Astrocyte (in vitro differentiated cells and primary cell): ENCODE measurements at regions not wholly inside any gene's neighbourhood (a gene's known extent, or its start where the extent isn't known, plus 50 kb on each side); places are given as distances from the start of the nearest gene placed in this dataset.
"Not testable (repeated sequence)": the region's sequence is repeated elsewhere in the genome, so short reads cannot be mapped to it uniquely, and the experiment has no call there.

Source experiments
- DNase-seq: peaks from one replicate; pipeline ENCODE4 v3.0.0-alpha.2; 2010; ENCODE audit warnings: low read depth
- FAIRE-seq: peaks from 2 replicates; lab custom pipeline; 2011; peaks lifted over from hg19 to GRCh38; lab: Jason Lieb, UNC
- H2AFZ ChIP-seq: 2 replicates; pipeline ENCODE4 v1.6.0; 2012; ENCODE audit warnings: low read depth, low read length, inconsistent platforms
- H3K27ac ChIP-seq: 2 replicates; pipeline ENCODE4 v1.5.1; 2011; ENCODE audit warnings: low read depth, low read length, inconsistent platforms
- H3K27me3 ChIP-seq: 2 replicates; pipeline ENCODE4 v1.6.0; 2011; ENCODE audit warnings: low read length, inconsistent platforms; ENCODE audit not compliant: insufficient read depth
- H3K36me3 ChIP-seq: 2 replicates; pipeline ENCODE4 v1.5.1; 2011; ENCODE audit warnings: low read length, inconsistent platforms; ENCODE audit not compliant: insufficient read depth
- H3K4me1 ChIP-seq: 2 replicates; pipeline ENCODE4 v1.5.1; 2011; ENCODE audit warnings: low read length, inconsistent platforms; ENCODE audit not compliant: insufficient read depth
- H3K4me2 ChIP-seq: 2 replicates; pipeline ENCODE4 v1.6.0; 2012; ENCODE audit warnings: low read length, inconsistent platforms
- H3K4me3 ChIP-seq: 2 replicates; pipeline ENCODE4 v1.5.1; 2011; ENCODE audit warnings: low read depth, mild to moderate bottlenecking, low read length, inconsistent platforms; ENCODE audit not compliant: insufficient read depth
- H3K79me2 ChIP-seq: 2 replicates; pipeline ENCODE4 v1.6.0; 2012; ENCODE audit warnings: mild to moderate bottlenecking, low read length, inconsistent platforms; ENCODE audit not compliant: insufficient read depth
- H3K9ac ChIP-seq: 2 replicates; pipeline ENCODE4 v1.6.0; 2012; ENCODE audit warnings: mild to moderate bottlenecking, low read length, inconsistent platforms
- H3K9me3 ChIP-seq: 2 replicates; pipeline ENCODE4 v1.5.1; 2012; ENCODE audit warnings: low read depth, mild to moderate bottlenecking, low read length, inconsistent platforms; ENCODE audit not compliant: insufficient read depth
- H4K20me1 ChIP-seq: 2 replicates; pipeline ENCODE4 v1.6.0; 2012; ENCODE audit warnings: low read length, inconsistent platforms; ENCODE audit not compliant: insufficient read depth
- H3K27ac Mint-ChIP-seq: one replicate; pipeline ENCODE4 v1.8.0; 2021; ENCODE audit warnings: mild to moderate bottlenecking, mixed read lengths; ENCODE audit not compliant: unreplicated experiment
- H3K27me3 Mint-ChIP-seq: one replicate; pipeline ENCODE4 v1.8.0; 2021; ENCODE audit warnings: low read depth, mixed read lengths; ENCODE audit not compliant: unreplicated experiment
- H3K36me3 Mint-ChIP-seq: one replicate; pipeline ENCODE4 v1.8.0; 2021; ENCODE audit warnings: low read depth, mixed read lengths; ENCODE audit not compliant: unreplicated experiment
- H3K4me1 Mint-ChIP-seq: one replicate; pipeline ENCODE4 v1.8.0; 2021; ENCODE audit warnings: low read depth, mixed read lengths; ENCODE audit not compliant: unreplicated experiment
- H3K4me3 Mint-ChIP-seq: one replicate; pipeline ENCODE4 v1.8.0; 2021; ENCODE audit warnings: mild to moderate bottlenecking, moderate library complexity, mixed read lengths; ENCODE audit not compliant: unreplicated experiment
- H3K9me3 Mint-ChIP-seq: one replicate; pipeline ENCODE4 v1.8.0; 2021; ENCODE audit warnings: mild to moderate bottlenecking, mixed read lengths; ENCODE audit not compliant: unreplicated experiment
- EZH2 ChIP-seq: IDR thresholded peaks from 2 replicates; pipeline ENCODE4 v1.6.1; 2012; ENCODE audit warnings: mild to moderate bottlenecking, low read length, inconsistent platforms; ENCODE audit not compliant: insufficient read depth

DNA sequence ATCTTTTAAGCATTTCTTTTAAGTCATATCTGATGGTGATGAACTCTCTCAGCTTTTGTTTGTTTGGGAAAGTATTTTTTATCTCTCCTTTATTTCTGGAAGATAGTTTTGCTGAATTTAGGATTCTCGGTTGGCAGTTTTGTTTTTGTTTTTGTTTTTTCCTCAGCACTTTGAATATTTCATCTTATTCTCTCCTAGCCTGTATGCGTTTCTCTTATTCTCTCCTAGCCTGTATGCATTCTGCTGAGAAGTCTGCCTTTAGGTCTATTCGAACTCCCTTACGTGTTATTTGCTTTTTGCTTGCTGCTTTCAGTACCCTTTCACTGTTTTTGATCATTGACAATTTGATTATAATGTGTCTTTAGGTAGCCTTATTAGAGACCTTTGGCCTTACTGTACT lies 787.8 kb upstream of the FAM174A start:
- no peaks in the 10 kb centered on the region for H3K27me3 Mint-ChIP-seq
- H3K4me3 Mint-ChIP-seq, result no peak overlapping the region
- Histone ChIP-seq H3K27me3 (no peaks in the 10 kb centered on the region), H3K79me2 (no peaks in the 10 kb centered on the region), H3K4me1 (no peaks in the 10 kb centered on the region), H3K4me2 (no peak overlapping the region), H3K27ac (no peak overlapping the region), H3K9ac (no peak overlapping the region), H4K20me1 (no peaks in the 10 kb centered on the region), H3K36me3 (no peaks in the 10 kb centered on the region), H2AFZ (no peak overlapping the region), H3K9me3 (no peaks in the 10 kb centered on the region), H3K4me3 (no peak overlapping the region)
- TF ChIP-seq EZH2, result no peak
- peaks cover 4% of the 10 kb centered on the region for H3K9me3 Mint-ChIP-seq
- H3K4me1 Mint-ChIP-seq, result no peaks in the 10 kb centered on the region
- no peaks in the 10 kb centered on the region for H3K36me3 Mint-ChIP-seq
- FAIRE-seq, result no peak
- DNase-seq, result no peak
- no peak overlapping the region for H3K27ac Mint-ChIP-seq

DNA sequence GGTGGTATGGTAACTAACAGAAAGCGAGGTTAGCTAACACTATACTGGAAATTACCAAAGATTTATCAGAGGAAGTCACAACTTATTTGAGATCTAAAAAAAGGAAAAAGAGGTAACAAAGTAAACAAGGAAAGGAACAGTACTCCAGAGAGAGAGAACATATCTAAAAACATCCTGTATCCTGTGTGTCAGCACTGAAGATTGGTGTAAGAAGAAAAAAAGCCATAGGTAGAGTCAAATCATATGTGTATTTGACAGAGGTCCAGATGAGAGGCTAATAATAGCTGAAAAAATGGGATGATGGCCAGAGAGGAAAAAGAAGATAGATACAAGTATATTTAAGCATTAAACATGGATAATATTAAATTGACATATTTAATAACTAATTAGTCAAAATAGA lies 802.0 kb upstream of the FAM174A start:
- not testable (repeated sequence) for H2AFZ ChIP-seq, H3K4me3 Mint-ChIP-seq, H3K79me2 ChIP-seq, DNase-seq, H4K20me1 ChIP-seq, FAIRE-seq, H3K4me1 ChIP-seq, H3K9me3 ChIP-seq, H3K4me3 ChIP-seq, H3K36me3 ChIP-seq, H3K9ac ChIP-seq, H3K27me3 Mint-ChIP-seq, H3K27me3 ChIP-seq, H3K4me2 ChIP-seq, H3K27ac Mint-ChIP-seq, H3K27ac ChIP-seq, H3K36me3 Mint-ChIP-seq, H3K9me3 Mint-ChIP-seq, H3K4me1 Mint-ChIP-seq

DNA sequence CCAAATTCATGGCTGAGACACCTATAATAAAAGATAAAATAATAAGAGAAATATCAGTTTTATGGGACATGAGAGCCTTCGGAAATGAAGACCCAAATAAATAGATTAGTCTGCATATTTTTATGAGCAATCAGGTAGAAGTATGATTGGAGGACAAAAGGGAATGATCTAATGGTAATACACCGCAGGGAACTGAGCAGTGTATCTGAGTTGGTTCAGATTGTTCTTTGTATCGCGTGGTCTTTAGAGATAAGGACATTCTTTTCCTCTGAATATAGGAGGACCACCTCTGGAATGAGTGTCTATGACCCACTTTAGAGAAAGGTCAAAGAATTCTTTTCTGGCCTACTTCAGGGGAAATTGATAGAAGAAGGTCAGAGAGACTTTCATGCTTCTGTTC lies 801.8 kb upstream of the CHD1 start:
- not testable (repeated sequence) for H3K27me3 Mint-ChIP-seq, H2AFZ ChIP-seq, FAIRE-seq, H3K4me1 Mint-ChIP-seq, H3K27me3 ChIP-seq, H3K79me2 ChIP-seq, H3K9ac ChIP-seq, H3K4me1 ChIP-seq, H3K36me3 Mint-ChIP-seq, H3K4me3 ChIP-seq, H3K27ac Mint-ChIP-seq, H3K4me3 Mint-ChIP-seq, H4K20me1 ChIP-seq, H3K4me2 ChIP-seq, H3K36me3 ChIP-seq, H3K9me3 Mint-ChIP-seq, H3K27ac ChIP-seq, H3K9me3 ChIP-seq
- DNase-seq, result peak; percentile 1

DNA sequence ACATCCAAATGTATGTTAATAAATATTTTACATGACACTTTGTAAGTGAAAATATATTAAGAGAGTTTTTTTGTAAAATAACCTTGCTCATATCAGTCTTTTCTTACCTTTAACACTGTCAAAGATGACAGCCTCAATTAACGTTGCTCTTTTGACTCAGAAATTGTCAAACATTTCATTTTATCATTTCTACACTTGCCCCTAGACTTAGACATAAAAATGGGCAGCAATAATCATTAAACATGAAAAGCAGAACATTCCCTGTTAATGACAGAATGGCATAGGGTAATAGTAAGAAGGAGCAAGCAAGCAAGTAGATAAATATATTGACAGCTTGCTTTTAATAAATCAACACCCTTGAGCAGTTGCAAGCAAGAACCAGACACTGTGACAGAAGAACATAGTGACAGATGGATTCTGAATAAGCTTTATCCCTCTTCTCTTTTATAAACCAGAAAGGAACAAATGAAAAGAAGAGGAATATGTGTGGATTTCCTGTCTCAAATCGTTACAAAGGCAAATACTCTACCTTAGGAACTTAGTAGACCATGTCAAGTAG lies 796.0 kb upstream of the CHD1 start:
- Mint-ChIP-seq H3K27me3 (no peaks in the 10 kb centered on the region), H3K4me1 (no peaks in the 10 kb centered on the region), H3K4me3 (no peak overlapping the region), H3K27ac (no peak overlapping the region), H3K36me3 (no peaks in the 10 kb centered on the region), H3K9me3 (peaks cover 3% of the 10 kb centered on the region)
- Histone ChIP-seq H3K4me2 (no peak overlapping the region), H3K36me3 (no peaks in the 10 kb centered on the region), H3K4me1 (no peaks in the 10 kb centered on the region), H4K20me1 (no peaks in the 10 kb centered on the region), H2AFZ (no peak overlapping the region), H3K4me3 (no peak overlapping the region), H3K9me3 (no peaks in the 10 kb centered on the region), H3K9ac (no peak overlapping the region), H3K27ac (no peak overlapping the region), H3K27me3 (no peaks in the 10 kb centered on the region), H3K79me2 (no peaks in the 10 kb centered on the region)
- no peak for DNase-seq
- no peak for TF ChIP-seq EZH2
- FAIRE-seq, result no peak
